RWPE2 (cell line): ENCODE measurements at regions not wholly inside any gene's neighbourhood (a gene's known extent, or its start where the extent isn't known, plus 50 kb on each side); places are given as distances from the start of the nearest gene placed in this dataset.

Experiments used
- ATAC-seq: fragments of 200-7000 bp; cut with Tn5 transposase; 3 replicates; pipeline ENCODE4 v1.9.1; 2021; ENCODE audit warnings: low read depth
- DNase-seq: peaks from one replicate; pipeline ENCODE4 v3.0.0-alpha.2; 2020; ENCODE audit warnings: low spot score
- H3K27ac ChIP-seq: fragments of 450-650 bp; 2 replicates; pipeline ENCODE4 v1.5.1; 2017; ENCODE audit warnings: mild to moderate bottlenecking; ENCODE audit not compliant: poor library complexity, severe bottlenecking
- H3K27me3 ChIP-seq: fragments of 250-450 bp; sonication (Bioruptor Pico); 2 replicates; pipeline ENCODE4 v1.5.1; 2021; ENCODE audit warnings: mild to moderate bottlenecking, moderate library complexity; ENCODE audit not compliant: insufficient read depth, poor library complexity, severe bottlenecking
- H3K36me3 ChIP-seq: fragments of 250-450 bp; sonication (Bioruptor Pico); 2 replicates; pipeline ENCODE4 v1.5.1; 2020; ENCODE audit warnings: low read depth, mild to moderate bottlenecking, moderate library complexity
- H3K4me1 ChIP-seq: fragments of 250-450 bp; sonication (Bioruptor Pico); 2 replicates; pipeline ENCODE4 v1.5.1; 2021; ENCODE audit warnings: mild to moderate bottlenecking, moderate library complexity; ENCODE audit not compliant: insufficient read depth, poor library complexity, severe bottlenecking
- H3K4me3 ChIP-seq: fragments of 250-450 bp; sonication (Bioruptor Pico); 2 replicates; pipeline ENCODE4 v1.5.1; 2021; ENCODE audit warnings: mild to moderate bottlenecking, moderate library complexity; ENCODE audit not compliant: severe bottlenecking
- H3K9me3 ChIP-seq: fragments of 250-450 bp; sonication (Bioruptor Pico); 2 replicates; pipeline ENCODE4 v1.5.1; 2021; ENCODE audit warnings: mild to moderate bottlenecking, moderate library complexity; ENCODE audit not compliant: severe bottlenecking
- CTCF ChIP-seq: fragments of 450-650 bp; IDR thresholded peaks from one replicate; pipeline ENCODE4 v1.5.1; 2017; ENCODE audit warnings: mild to moderate bottlenecking, moderate library complexity; ENCODE audit not compliant: poor library complexity, severe bottlenecking

- TF ChIP-seq CTCF = peak; percentile 78
- Histone ChIP-seq H3K4me1 (peaks cover 10% of the 10 kb centered on the region), H3K9me3 (no peaks in the 10 kb centered on the region), H3K36me3 (no peaks in the 10 kb centered on the region), H3K27me3 (no peaks in the 10 kb centered on the region), H3K4me3 (no peak overlapping the region), H3K27ac (no peak overlapping the region)
- no peak for DNase-seq
- peak; percentile 75 for ATAC-seq
Observed at GRCh38 chr12:90102957-90103652, 394.5 kb upstream of the ATP2B1 start.

GRCh38 chr12:90100579-90100978 is 391.9 kb upstream of the ATP2B1 start:
- ATAC-seq (no peak), DNase-seq (no peak)

GRCh38 chr12:90099288-90099687 is 390.6 kb upstream of the ATP2B1 start:
- Histone ChIP-seq H3K4me1 (no peaks in the 10 kb centered on the region), H3K27ac (no peak overlapping the region), H3K9me3 (no peaks in the 10 kb centered on the region), H3K36me3 (no peaks in the 10 kb centered on the region), H3K4me3 (no peak overlapping the region), H3K27me3 (no peaks in the 10 kb centered on the region)
- no peak for TF ChIP-seq CTCF
- ATAC-seq (peak; percentile 41; the same call in 1 of the 3 replicates), DNase-seq (no peak)

More at GRCh38 chr12:90100579-90100978, 391.9 kb upstream of the ATP2B1 start:
- Histone ChIP-seq H3K27me3 (no peaks in the 10 kb centered on the region), H3K4me3 (no peak overlapping the region), H3K9me3 (no peaks in the 10 kb centered on the region), H3K27ac (no peak overlapping the region), H3K36me3 (no peaks in the 10 kb centered on the region), H3K4me1 (no peaks in the 10 kb centered on the region)
- no peak for TF ChIP-seq CTCF

GRCh38 chr12:90098132-90098779 is 389.6 kb upstream of the ATP2B1 start:
- H3K27ac ChIP-seq = no peak overlapping the region
- DNase-seq (no peak), ATAC-seq (no peak)

More at GRCh38 chr12:90098132-90098779, 389.6 kb upstream of the ATP2B1 start:
- H3K27me3 ChIP-seq = no peaks in the 10 kb centered on the region
- TF ChIP-seq CTCF = no peak
- no peaks in the 10 kb centered on the region for H3K36me3 ChIP-seq
- H3K4me1 ChIP-seq = no peaks in the 10 kb centered on the region
- H3K9me3 ChIP-seq = no peaks in the 10 kb centered on the region
- H3K4me3 ChIP-seq = no peak overlapping the region
